Neuronal stem cell (in vitro differentiated cells): ENCODE measurements at regions not wholly inside any gene's neighbourhood (a gene's known extent, or its start where the extent isn't known, plus 50 kb on each side); places are given as distances from the start of the nearest gene placed in this dataset.
A peak's percentile ranks its signal among the peaks of the same experiment; 100 is the strongest.

ENCODE experiments used
- DNase-seq: peaks from one replicate; pipeline ENCODE4 v3.0.0-alpha.2; 2013; ENCODE audit warnings: low spot score
- H2AFZ ChIP-seq: one replicate; pipeline ENCODE4 v1.6.1; 2013; ENCODE audit warnings: mild to moderate bottlenecking, low read length, inconsistent platforms
- H2AK5ac ChIP-seq: 2 replicates; pipeline ENCODE4 v1.6.1; 2013; ENCODE audit warnings: low read depth, mild to moderate bottlenecking, inconsistent platforms, low read length, moderate library complexity, mixed read lengths
- H2BK120ac ChIP-seq: 2 replicates; pipeline ENCODE4 v1.6.1; 2013; ENCODE audit warnings: low read depth, mild to moderate bottlenecking, inconsistent platforms, low read length, moderate library complexity, mixed read lengths
- H2BK12ac ChIP-seq: one replicate; pipeline ENCODE4 v1.6.1; 2013; ENCODE audit warnings: low read length, inconsistent platforms
- H2BK15ac ChIP-seq: 2 replicates; pipeline ENCODE4 v1.6.1; 2013; ENCODE audit warnings: mild to moderate bottlenecking, low read length, inconsistent platforms, mixed read lengths
- H2BK5ac ChIP-seq: one replicate; pipeline ENCODE4 v1.6.1; 2013; ENCODE audit warnings: inconsistent platforms, mild to moderate bottlenecking, low read length, moderate library complexity
- H3K14ac ChIP-seq: one replicate; pipeline ENCODE4 v1.6.1; 2013; ENCODE audit warnings: low read length, inconsistent platforms
- H3K18ac ChIP-seq: 2 replicates; pipeline ENCODE4 v1.6.1; 2013; ENCODE audit warnings: low read length, inconsistent platforms
- H3K23ac ChIP-seq: 2 replicates; pipeline ENCODE4 v1.6.1; 2013; ENCODE audit warnings: low read depth, mild to moderate bottlenecking, mixed read lengths, low read length, inconsistent platforms; ENCODE audit not compliant: poor library complexity
- H3K27ac ChIP-seq: replicated peaks from 3 replicates; pipeline ENCODE4 v1.5.1; 2013; ENCODE audit warnings: low read length, inconsistent platforms
- H3K27me3 ChIP-seq, 3 experiments: 2 replicates each; pipeline ENCODE4 v1.6.1; 2013; ENCODE audit warnings: low read length in 3 of 3, mild to moderate bottlenecking in 2 of 3, inconsistent platforms in 1 of 3, low read depth in 1 of 3, mixed read lengths in 1 of 3, moderate library complexity in 1 of 3; ENCODE audit not compliant: control insufficient read depth in 3 of 3, insufficient read depth in 3 of 3
- H3K36me3 ChIP-seq, 2 donors: replicated peaks in 1 of 2; 2 replicates each; pipeline ENCODE4 v1.6.1; 2013; ENCODE audit warnings: low read length in 2 of 2; ENCODE audit not compliant: control insufficient read depth in 2 of 2, insufficient read depth in 2 of 2
- H3K4ac ChIP-seq: 2 replicates; pipeline ENCODE4 v1.6.1; 2013; ENCODE audit warnings: inconsistent platforms, mild to moderate bottlenecking, low read length, moderate library complexity
- H3K4me1 ChIP-seq, 2 donors: 1 replicate in 1 of 2; 2 replicates in 1 of 2; pipeline ENCODE4 v1.6.1; 2013; ENCODE audit warnings: low read length in 2 of 2, low read depth in 1 of 2; ENCODE audit not compliant: control insufficient read depth in 2 of 2, insufficient read depth in 1 of 2
- H3K4me2 ChIP-seq: one replicate; pipeline ENCODE4 v1.6.1; 2013; ENCODE audit warnings: mild to moderate bottlenecking, low read length, inconsistent platforms; ENCODE audit not compliant: insufficient read depth, poor library complexity, severe bottlenecking
- H3K4me3 ChIP-seq, 2 donors: 2 replicates each; pipeline ENCODE4 v1.5.1; 2013; ENCODE audit warnings: low read length in 2 of 2, mild to moderate bottlenecking in 2 of 2, inconsistent platforms in 1 of 2, moderate library complexity in 1 of 2
- H3K79me1 ChIP-seq: one replicate; pipeline ENCODE4 v1.6.1; 2013; ENCODE audit warnings: low read depth, mild to moderate bottlenecking, inconsistent platforms, low read length, moderate library complexity
- H3K9ac ChIP-seq: one replicate; pipeline ENCODE4 v1.6.1; 2013; ENCODE audit warnings: mild to moderate bottlenecking, low read depth, low read length, inconsistent platforms; ENCODE audit not compliant: poor library complexity
- H3K9me3 ChIP-seq, 2 donors: replicated peaks in 1 of 2; 2 replicates each; pipeline versions ENCODE3 to v1.6.1; 2013; ENCODE audit warnings: low read length in 2 of 2, mild to moderate bottlenecking in 2 of 2, inconsistent platforms in 1 of 2, low read depth in 1 of 2, mixed read lengths in 1 of 2, moderate library complexity in 1 of 2; ENCODE audit not compliant: control insufficient read depth in 2 of 2, insufficient read depth in 1 of 2
- H4K8ac ChIP-seq: one replicate; pipeline ENCODE4 v1.6.1; 2013; ENCODE audit warnings: low read depth, mild to moderate bottlenecking, inconsistent platforms, low read length, moderate library complexity
- H4K91ac ChIP-seq: one replicate; pipeline ENCODE4 v1.6.1; 2013; ENCODE audit warnings: low read length, low read depth, mild to moderate bottlenecking, inconsistent platforms; ENCODE audit not compliant: poor library complexity
- WGBS, 2 donors: extraction: QIAGEN DNeasy Blood & Tissue Kit; methylation state at CpG; one replicate each; pipeline ENCODE4 v1.1.7; 2013; ENCODE audit warnings: missing lambda C conversion rate in 2 of 2, mixed read lengths in 1 of 2; ENCODE audit not compliant: insufficient read length in 2 of 2, insufficient replicate concordance in 1 of 2; ENCODE audit errors: extremely low coverage in 2 of 2; 5-methylcytosine and 5-hydroxymethylcytosine counted together

GRCh38 chr11:119515771-119516400 is 92.9 kb upstream of the THY1 start:
- no peaks in the 10 kb centered on the region for H3K36me3 ChIP-seq
- no peak overlapping the region for H2BK15ac ChIP-seq
- peaks cover 0 to 57% (median 0%) of the 10 kb centered on the region in 3 experiments for H3K27me3 ChIP-seq
- H3K4ac ChIP-seq, result no peak overlapping the region
- no peak overlapping the region for H3K14ac ChIP-seq
- no peak overlapping the region for H2BK12ac ChIP-seq
- H2AK5ac ChIP-seq, result no peak overlapping the region
- no peak overlapping the region for H3K9ac ChIP-seq
- H4K8ac ChIP-seq, result no peak overlapping the region
- no peak overlapping the region for H4K91ac ChIP-seq
- no peak overlapping the region for H3K18ac ChIP-seq
- peaks cover 7 to 12% of the 10 kb centered on the region in 2 donors for H3K4me1 ChIP-seq
- H3K4me2 ChIP-seq, result no peak overlapping the region
- no peak for DNase-seq
- no peak overlapping the region for H3K27ac ChIP-seq
- H2BK5ac ChIP-seq, result no peak overlapping the region
- H3K23ac ChIP-seq, result no peak overlapping the region
- H2BK120ac ChIP-seq, result no peak overlapping the region
- H3K9me3 ChIP-seq, result no peaks in the 10 kb centered on the region
- H2AFZ ChIP-seq, result no peak overlapping the region
- no peak overlapping the region for H3K4me3 ChIP-seq
- no peaks in the 10 kb centered on the region for H3K79me1 ChIP-seq
- WGBS, 2 donors, result no CpG with 5 or more reads among the region's 12 CpGs

- WGBS, 2 donors, result no CpG with 5 or more reads among the region's 5 CpGs
Measured at GRCh38 chr11:119513806-119514170, 90.8 kb upstream of the THY1 start.

DNA sequence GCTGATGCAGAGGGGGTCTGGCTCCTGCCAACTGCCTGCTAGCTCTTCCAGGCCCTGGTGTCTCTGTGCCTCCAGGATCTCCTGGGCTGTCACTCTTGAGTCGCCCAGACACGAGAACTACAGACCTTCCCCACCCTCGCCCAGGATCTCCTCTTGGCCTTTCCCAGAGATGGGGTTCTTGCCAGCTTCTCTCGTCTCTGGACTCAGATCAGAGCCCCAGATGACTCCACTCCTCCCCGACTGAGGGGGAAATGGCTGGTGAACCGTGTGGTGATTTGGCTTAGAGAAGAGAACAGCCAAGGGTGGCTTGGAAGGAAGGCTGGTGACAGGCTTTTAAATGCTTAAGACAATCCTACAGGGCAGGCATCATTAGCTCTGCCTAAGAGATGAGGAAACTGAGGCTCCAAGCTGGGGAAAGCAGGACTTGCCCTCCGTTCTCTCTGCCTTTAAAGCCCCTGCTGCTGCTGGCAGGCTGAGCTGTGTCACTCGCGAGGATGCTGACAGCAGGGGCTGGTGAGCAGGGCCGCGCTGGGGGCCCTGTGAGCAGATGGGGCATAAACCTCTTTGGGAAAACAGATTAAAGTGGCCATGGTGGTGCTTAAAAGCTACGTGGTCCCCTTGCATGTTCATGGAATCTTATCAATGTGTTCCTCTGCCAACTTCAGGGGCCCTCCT is 90.3 kb upstream of the THY1 start:
- no peak overlapping the region for H3K4me2 ChIP-seq
- H3K79me1 ChIP-seq, result no peaks in the 10 kb centered on the region
- H4K8ac ChIP-seq, result no peak overlapping the region
- no peak overlapping the region for H3K14ac ChIP-seq
- H2BK12ac ChIP-seq, result no peak overlapping the region
- H3K23ac ChIP-seq, result no peak overlapping the region
- DNase-seq, result no peak
- H3K36me3 ChIP-seq, result no peaks in the 10 kb centered on the region
- H4K91ac ChIP-seq, result no peak overlapping the region
- H2AFZ ChIP-seq, result no peak overlapping the region
- WGBS, 2 donors, result no CpG with 5 or more reads among the region's 12 CpGs
- H3K18ac ChIP-seq, result no peak overlapping the region
- no peak overlapping the region for H2BK120ac ChIP-seq
- peaks cover 0 to 57% (median 0%) of the 10 kb centered on the region in 3 experiments for H3K27me3 ChIP-seq
- H3K9me3 ChIP-seq, result peaks cover 0 to 3% of the 10 kb centered on the region in 2 donors
- no peak overlapping the region for H3K27ac ChIP-seq
- H2BK5ac ChIP-seq, result no peak overlapping the region
- H3K9ac ChIP-seq, result no peak overlapping the region
- no peak overlapping the region for H3K4ac ChIP-seq
- no peak overlapping the region for H2AK5ac ChIP-seq
- H3K4me3 ChIP-seq, result no peak overlapping the region
- no peak overlapping the region for H2BK15ac ChIP-seq
- H3K4me1 ChIP-seq, result peaks cover 7 to 12% of the 10 kb centered on the region in 2 donors

More at GRCh38 chr11:119513806-119514170, 90.8 kb upstream of the THY1 start:
- Histone ChIP-seq H3K23ac (peak overlapping the region; percentile 75), H3K27ac (no peak overlapping the region), H2BK15ac (no peak overlapping the region), H3K18ac (peak overlapping the region; percentile 40), H3K14ac (no peak overlapping the region), H3K4me1 (peaks cover 7 to 12% of the 10 kb centered on the region in 2 donors), H4K91ac (no peak overlapping the region), H3K4ac (no peak overlapping the region), H2BK12ac (no peak overlapping the region), H3K4me3 (no peak overlapping the region), H3K27me3 (peaks cover 0 to 57% (median 0%) of the 10 kb centered on the region in 3 experiments), H3K9ac (no peak overlapping the region), H2BK120ac (no peak overlapping the region), H3K36me3 (no peaks in the 10 kb centered on the region), H2AFZ (no peak overlapping the region), H3K79me1 (no peaks in the 10 kb centered on the region), H4K8ac (no peak overlapping the region), H2AK5ac (no peak overlapping the region), H2BK5ac (no peak overlapping the region), H3K4me2 (no peak overlapping the region), H3K9me3 (peaks cover 0 to 3% of the 10 kb centered on the region in 2 donors)
- no peak for DNase-seq

- Histone ChIP-seq H3K79me1 (no peaks in the 10 kb centered on the region), H3K4me1 (peaks cover 7 to 12% of the 10 kb centered on the region in 2 donors), H2AFZ (no peak overlapping the region), H3K4me2 (no peak overlapping the region), H3K18ac (no peak overlapping the region), H4K8ac (no peak overlapping the region), H4K91ac (no peak overlapping the region), H3K9ac (no peak overlapping the region), H2AK5ac (no peak overlapping the region), H3K27me3 (peaks cover 0 to 55% (median 0%) of the 10 kb centered on the region in 3 experiments), H2BK120ac (no peak overlapping the region), H3K4me3 (no peak overlapping the region), H3K4ac (no peak overlapping the region), H3K36me3 (no peaks in the 10 kb centered on the region), H2BK15ac (no peak overlapping the region), H3K27ac (no peak overlapping the region), H3K9me3 (peaks cover 0 to 3% of the 10 kb centered on the region in 2 donors), H3K23ac (no peak overlapping the region), H2BK5ac (no peak overlapping the region), H3K14ac (no peak overlapping the region), H2BK12ac (no peak overlapping the region)
- WGBS, 2 donors, result no CpG with 5 or more reads among the region's 3 CpGs
- no peak for DNase-seq
Measured at GRCh38 chr11:119512369-119512768, 89.4 kb upstream of the THY1 start.
